ENCODE measurements at regions not wholly inside any gene's neighbourhood (a gene's known extent, or its start where the extent isn't known, plus 50 kb on each side); places are given as distances from the start of the nearest gene placed in this dataset.

DNA sequence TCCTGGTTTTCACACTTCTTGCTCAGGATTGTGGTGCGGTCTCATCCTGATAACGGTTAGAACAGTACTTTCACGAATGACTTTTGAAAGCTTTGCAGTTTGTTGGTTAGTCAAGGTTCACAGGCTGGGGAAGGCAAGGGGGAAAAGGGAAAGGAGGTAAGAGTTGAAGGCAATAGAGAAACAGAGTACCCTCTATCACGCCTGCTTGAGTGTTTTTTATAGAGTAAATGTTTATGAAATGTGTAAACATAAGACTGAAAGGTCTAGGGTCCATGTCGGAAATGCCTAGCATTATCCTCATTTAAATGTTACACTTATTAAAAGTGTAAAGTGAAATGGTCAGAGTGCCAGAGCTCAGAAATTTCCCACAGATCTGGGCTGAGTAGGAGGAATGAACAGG lies 167.4 kb downstream of the URB2 start:
- no peaks in the 10 kb centered on the region for H3K36me3 ChIP-seq (ENCODE audit: insufficient read depth, low read length)
- H3K9ac ChIP-seq (ENCODE audit: insufficient read length), result no peak overlapping the region
- H3K4me3 ChIP-seq, result no peak overlapping the region
- no peak for DNase-seq (ENCODE audit: low read depth, low spot score)
- H3K9me3 ChIP-seq (ENCODE audit: low read depth, low read length), result no peaks in the 10 kb centered on the region
- TF ChIP-seq FOXP2 (optimal IDR thresholded peaks at IDR 0.05; ENCODE audit: control extremely low read depth, extremely low read length, insufficient read depth), result no peak
- no peak for TF ChIP-seq POLR2AphosphoS5 (IDR thresholded peaks at IDR 0.05; ENCODE audit: borderline replicate concordance, low read depth, low read length)
- no peak for TF ChIP-seq EZH2 (IDR thresholded peaks at IDR 0.05)
- H3K27ac ChIP-seq, result no peak overlapping the region

DNA sequence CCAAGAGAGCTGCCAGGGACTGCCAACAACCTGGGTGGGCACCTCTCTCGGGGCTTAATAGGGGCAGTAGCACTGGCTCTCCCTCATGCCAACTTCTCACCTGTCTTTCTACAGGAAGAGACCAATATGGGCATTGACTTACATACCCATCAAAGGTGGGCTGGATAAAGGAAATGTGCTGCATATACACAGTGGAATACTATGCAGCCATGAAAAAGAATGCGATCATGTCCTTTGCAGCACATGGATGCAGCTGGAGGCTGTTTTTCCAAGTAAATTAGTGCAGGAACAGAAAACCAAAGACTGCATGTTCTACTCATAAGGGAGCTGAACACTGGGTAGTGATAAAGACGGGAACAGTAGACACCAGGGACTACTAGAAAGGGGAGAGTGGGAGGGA lies 172.5 kb downstream of the URB2 start:
- no peak overlapping the region for H3K9ac ChIP-seq (ENCODE audit: insufficient read length)
- no peak overlapping the region for H3K4me3 ChIP-seq
- TF ChIP-seq POLR2AphosphoS5 (IDR thresholded peaks at IDR 0.05; ENCODE audit: borderline replicate concordance, low read depth, low read length) (no peak), FOXP2 (optimal IDR thresholded peaks at IDR 0.05; ENCODE audit: control extremely low read depth, extremely low read length, insufficient read depth) (no peak), EZH2 (IDR thresholded peaks at IDR 0.05) (no peak)
- H3K27ac ChIP-seq, result no peak overlapping the region
- H3K36me3 ChIP-seq (ENCODE audit: insufficient read depth, low read length), result no peaks in the 10 kb centered on the region
- no peaks in the 10 kb centered on the region for H3K9me3 ChIP-seq (ENCODE audit: low read depth, low read length)
- no peak for DNase-seq (ENCODE audit: low read depth, low spot score)

DNA sequence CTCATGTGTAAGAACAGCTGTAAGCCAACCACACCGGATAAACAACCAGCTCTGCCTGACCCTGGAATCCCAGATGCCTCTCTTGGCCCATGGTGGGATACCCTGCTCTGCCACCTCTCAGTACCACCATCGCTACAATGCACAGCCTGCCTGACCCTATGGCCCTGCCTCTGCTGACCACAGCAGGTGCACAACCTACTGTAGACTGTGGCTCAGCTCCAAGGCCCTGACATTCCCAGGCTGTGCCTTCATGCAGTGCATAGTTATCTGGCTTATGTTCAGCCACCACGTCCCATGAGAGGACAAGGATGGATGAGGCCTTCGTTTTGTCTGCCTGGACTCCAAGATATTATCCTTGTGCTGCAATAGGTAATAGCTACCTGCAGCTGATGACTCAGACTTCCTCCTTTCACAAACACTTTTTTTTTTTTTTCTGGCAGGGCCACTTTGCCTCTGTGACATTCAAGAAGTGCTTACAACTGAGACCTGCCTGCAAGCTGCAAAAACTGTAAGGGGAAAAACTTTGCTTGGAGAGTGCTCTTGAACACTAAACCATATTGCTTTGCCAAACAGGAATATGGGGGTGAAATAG lies 177.7 kb downstream of the URB2 start:
- Histone ChIP-seq H3K36me3 (ENCODE audit: insufficient read depth, low read length) (no peaks in the 10 kb centered on the region), H3K9ac (ENCODE audit: insufficient read length) (no peak overlapping the region), H3K27ac (no peak overlapping the region), H3K4me3 (no peak overlapping the region), H3K9me3 (ENCODE audit: low read depth, low read length) (no peaks in the 10 kb centered on the region)
- TF ChIP-seq POLR2AphosphoS5 (IDR thresholded peaks at IDR 0.05; ENCODE audit: borderline replicate concordance, low read depth, low read length) (no peak), FOXP2 (optimal IDR thresholded peaks at IDR 0.05; ENCODE audit: control extremely low read depth, extremely low read length, insufficient read depth) (no peak), EZH2 (IDR thresholded peaks at IDR 0.05) (no peak)
- DNase-seq (ENCODE audit: low read depth, low spot score), result no peak

DNA sequence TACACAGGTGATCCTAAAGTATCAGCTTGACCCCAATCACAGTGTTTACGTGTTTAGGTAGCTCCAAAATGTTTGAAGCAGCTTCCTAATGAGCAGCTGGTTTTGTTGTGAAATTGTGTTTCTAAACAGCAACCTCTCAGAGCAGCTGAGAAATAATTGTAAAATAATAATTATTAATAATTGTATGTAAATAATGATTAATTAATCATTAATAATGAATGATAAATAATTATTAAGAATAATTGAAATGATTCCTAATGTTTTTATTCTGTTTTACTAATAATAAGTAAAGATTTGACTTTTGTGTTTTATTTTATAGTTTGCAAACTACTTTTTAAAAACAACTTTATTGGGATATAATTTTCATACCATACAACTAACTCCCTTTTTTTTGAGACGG lies 182.2 kb downstream of the URB2 start:
- Histone ChIP-seq H3K9me3 (ENCODE audit: low read depth, low read length) (no peaks in the 10 kb centered on the region; the same call in 1 of the 2 replicates), H3K9ac (ENCODE audit: insufficient read length) (no peak overlapping the region), H3K36me3 (ENCODE audit: insufficient read depth, low read length) (no peaks in the 10 kb centered on the region), H3K4me3 (no peak overlapping the region), H3K27ac (no peak overlapping the region)
- no peak for TF ChIP-seq FOXP2 (optimal IDR thresholded peaks at IDR 0.05; ENCODE audit: control extremely low read depth, extremely low read length, insufficient read depth)
- TF ChIP-seq EZH2 (IDR thresholded peaks at IDR 0.05), result no peak
- no peak for TF ChIP-seq POLR2AphosphoS5 (IDR thresholded peaks at IDR 0.05; ENCODE audit: borderline replicate concordance, low read depth, low read length)
- DNase-seq (ENCODE audit: low read depth, low spot score), result no peak

DNA sequence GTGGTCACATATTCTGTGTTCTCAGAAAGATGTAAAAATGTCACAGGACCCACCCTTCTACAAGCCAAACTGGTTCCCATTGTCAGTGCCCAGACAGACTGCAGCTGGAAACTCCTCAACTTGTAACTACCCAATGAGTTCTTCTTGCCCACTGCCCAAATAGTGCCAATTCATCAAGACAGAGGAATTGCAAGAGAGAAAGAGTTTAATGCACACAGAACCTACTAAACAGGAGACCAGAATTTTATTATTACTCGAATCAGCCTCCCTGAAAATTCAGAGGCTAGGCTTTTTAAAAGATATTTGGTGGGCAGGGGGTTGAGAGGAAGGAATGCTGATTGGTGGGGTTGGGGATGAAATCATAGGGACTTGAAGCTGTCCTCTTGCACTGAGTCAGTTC lies 184.1 kb downstream of the URB2 start:
- Histone ChIP-seq H3K36me3 (ENCODE audit: insufficient read depth, low read length) (no peaks in the 10 kb centered on the region), H3K27ac (no peak overlapping the region), H3K4me3 (no peak overlapping the region), H3K9me3 (ENCODE audit: low read depth, low read length) (no peaks in the 10 kb centered on the region; the same call in 1 of the 2 replicates), H3K9ac (ENCODE audit: insufficient read length) (no peak overlapping the region)
- DNase-seq (ENCODE audit: low read depth, low spot score), result no peak
- TF ChIP-seq POLR2AphosphoS5 (IDR thresholded peaks at IDR 0.05; ENCODE audit: borderline replicate concordance, low read depth, low read length), result no peak

DNA sequence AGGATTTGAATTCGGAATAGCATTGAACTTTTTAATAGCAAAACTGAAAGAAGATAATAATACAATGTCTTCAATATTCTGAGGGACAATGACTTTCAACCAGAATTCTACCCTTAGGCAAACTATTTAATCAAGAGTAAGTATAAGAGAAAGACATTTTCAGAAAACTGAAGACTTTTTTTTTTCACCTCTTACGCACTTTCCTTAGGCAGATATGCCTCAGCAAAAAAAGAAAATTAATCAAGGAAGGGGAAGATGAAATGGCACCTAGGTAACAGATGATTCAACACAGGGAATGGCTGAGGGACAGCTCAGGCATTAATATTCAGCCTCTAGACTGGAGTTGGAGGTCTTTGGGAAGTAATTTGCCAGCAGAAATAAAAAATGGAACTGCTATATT lies 184.9 kb downstream of the URB2 start:
- TF ChIP-seq POLR2AphosphoS5 (IDR thresholded peaks at IDR 0.05; ENCODE audit: borderline replicate concordance, low read depth, low read length) (no peak), FOXP2 (optimal IDR thresholded peaks at IDR 0.05; ENCODE audit: control extremely low read depth, extremely low read length, insufficient read depth) (no peak), EZH2 (IDR thresholded peaks at IDR 0.05) (no peak)
- H3K36me3 ChIP-seq (ENCODE audit: insufficient read depth, low read length), result no peaks in the 10 kb centered on the region
- H3K9me3 ChIP-seq (ENCODE audit: low read depth, low read length), result no peaks in the 10 kb centered on the region; the same call in 1 of the 2 replicates
- no peak overlapping the region for H3K4me3 ChIP-seq
- H3K27ac ChIP-seq, result no peak overlapping the region
- no peak for DNase-seq (ENCODE audit: low read depth, low spot score)
- H3K9ac ChIP-seq (ENCODE audit: insufficient read length), result no peak overlapping the region

DNA sequence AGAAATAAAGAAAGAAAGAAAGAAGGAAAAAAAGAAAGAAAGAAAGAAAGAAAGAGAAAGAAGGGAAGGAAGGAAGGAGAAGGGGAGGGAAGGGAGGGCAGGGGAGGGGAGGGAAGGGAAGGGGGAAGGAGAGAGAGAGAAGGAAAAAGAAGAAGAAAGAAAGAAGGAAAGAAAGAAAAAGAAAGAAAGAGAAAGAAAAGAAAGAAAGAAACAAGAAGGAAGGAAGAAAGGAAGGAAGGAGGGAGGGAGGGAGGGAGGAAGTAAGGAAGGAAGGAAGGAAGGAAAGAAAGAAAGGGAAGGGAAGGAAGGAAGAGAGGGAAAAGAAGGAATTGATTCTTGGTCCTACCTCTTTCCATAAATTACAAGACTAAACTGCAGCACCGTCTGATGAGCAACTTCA lies 186.1 kb downstream of the URB2 start:
- H3K27ac ChIP-seq, result no peak overlapping the region
- H3K9ac ChIP-seq (ENCODE audit: insufficient read length), result no peak overlapping the region
- TF ChIP-seq FOXP2 (optimal IDR thresholded peaks at IDR 0.05; ENCODE audit: control extremely low read depth, extremely low read length, insufficient read depth), result no peak
- TF ChIP-seq POLR2AphosphoS5 (IDR thresholded peaks at IDR 0.05; ENCODE audit: borderline replicate concordance, low read depth, low read length), result no peak
- TF ChIP-seq EZH2 (IDR thresholded peaks at IDR 0.05), result no peak
- no peak overlapping the region for H3K4me3 ChIP-seq
- H3K9me3 ChIP-seq (ENCODE audit: low read depth, low read length), result no peaks in the 10 kb centered on the region; the same call in 1 of the 2 replicates
- no peak for DNase-seq (ENCODE audit: low read depth, low spot score)
- H3K36me3 ChIP-seq (ENCODE audit: insufficient read depth, low read length), result no peaks in the 10 kb centered on the region

DNA sequence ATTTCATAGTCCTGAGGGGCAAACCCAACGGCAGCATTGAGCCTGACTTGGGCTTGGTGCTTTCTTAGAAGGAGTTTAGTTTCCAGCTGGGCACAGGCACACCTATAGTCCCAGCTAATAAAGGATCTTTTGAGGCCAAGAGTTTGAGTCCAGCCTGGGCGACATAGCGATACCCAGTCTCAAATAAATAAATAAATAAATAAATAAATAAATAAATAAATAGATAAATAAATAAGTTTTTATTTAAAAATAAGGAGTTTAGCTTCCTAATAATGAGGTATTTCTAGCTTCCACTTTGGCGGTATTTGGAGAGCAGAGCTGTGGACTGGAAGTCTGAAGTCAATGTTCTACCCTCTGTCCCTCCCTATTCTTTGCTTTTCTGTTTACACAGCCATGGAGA lies 186.6 kb downstream of the URB2 start:
- TF ChIP-seq POLR2AphosphoS5 (IDR thresholded peaks at IDR 0.05; ENCODE audit: borderline replicate concordance, low read depth, low read length) (no peak), EZH2 (IDR thresholded peaks at IDR 0.05) (no peak), FOXP2 (optimal IDR thresholded peaks at IDR 0.05; ENCODE audit: control extremely low read depth, extremely low read length, insufficient read depth) (no peak)
- H3K36me3 ChIP-seq (ENCODE audit: insufficient read depth, low read length), result no peaks in the 10 kb centered on the region
- no peak for DNase-seq (ENCODE audit: low read depth, low spot score)
- H3K27ac ChIP-seq, result no peak overlapping the region
- no peak overlapping the region for H3K9ac ChIP-seq (ENCODE audit: insufficient read length)
- no peaks in the 10 kb centered on the region; the same call in 1 of the 2 replicates for H3K9me3 ChIP-seq (ENCODE audit: low read depth, low read length)
- no peak overlapping the region for H3K4me3 ChIP-seq

DNA sequence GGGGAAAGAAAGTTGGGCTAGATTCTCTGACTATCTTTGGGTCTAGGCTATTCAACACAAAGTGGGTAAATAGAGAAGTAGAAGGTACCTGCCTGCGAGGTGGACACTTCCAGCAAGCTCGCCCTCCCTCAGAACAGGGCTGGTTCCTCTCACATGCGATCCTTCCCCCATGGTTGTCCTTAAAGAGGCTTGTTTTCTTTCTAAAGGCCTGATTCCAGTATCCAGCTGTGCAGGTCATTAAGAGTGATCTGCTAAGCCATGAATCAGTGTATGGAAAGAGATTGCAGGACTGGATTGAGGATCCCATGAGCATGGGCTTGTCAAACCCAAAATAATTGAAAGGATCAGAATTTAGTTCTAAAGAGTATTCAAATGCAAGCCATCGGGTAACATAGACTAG lies 189.0 kb downstream of the URB2 start:
- Histone ChIP-seq H3K9ac (ENCODE audit: insufficient read length) (no peak overlapping the region), H3K36me3 (ENCODE audit: insufficient read depth, low read length) (no peaks in the 10 kb centered on the region), H3K9me3 (ENCODE audit: low read depth, low read length) (no peaks in the 10 kb centered on the region; the same call in 1 of the 2 replicates), H3K27ac (no peak overlapping the region), H3K4me3 (no peak overlapping the region)
- TF ChIP-seq EZH2 (IDR thresholded peaks at IDR 0.05) (no peak), FOXP2 (optimal IDR thresholded peaks at IDR 0.05; ENCODE audit: control extremely low read depth, extremely low read length, insufficient read depth) (no peak), POLR2AphosphoS5 (IDR thresholded peaks at IDR 0.05; ENCODE audit: borderline replicate concordance, low read depth, low read length) (no peak)
- DNase-seq (ENCODE audit: low read depth, low spot score), result no peak
